ENCODE measurements at regions not wholly inside any gene's neighbourhood (a gene's known extent, or its start where the extent isn't known, plus 50 kb on each side); places are given as distances from the start of the nearest gene placed in this dataset.

- no peak for DNase-seq
These were observed 94.6 kb upstream of the SGCD start for GRCh38 chr5:156232251-156232869.

- no peak for DNase-seq
These were observed 89.6 kb upstream of the SGCD start for GRCh38 chr5:156237361-156237760.

GRCh38 chr5:156239800-156240199 lies 87.2 kb upstream of the SGCD start:
- DNase-seq, result no peak

GRCh38 chr5:156240414-156240813 lies 86.5 kb upstream of the SGCD start:
- DNase-seq, result no peak

GRCh38 chr5:156241266-156241665 lies 85.7 kb upstream of the SGCD start:
- no peak for DNase-seq

GRCh38 chr5:156245895-156246294 lies 81.1 kb upstream of the SGCD start:
- DNase-seq, result no peak

- DNase-seq, result no peak
These were observed 75.9 kb upstream of the SGCD start for GRCh38 chr5:156251076-156251475.

- DNase-seq, result no peak
These were observed 73.8 kb upstream of the SGCD start for GRCh38 chr5:156253130-156253529.

GRCh38 chr5:156254196-156254595 lies 72.8 kb upstream of the SGCD start:
- no peak for DNase-seq

- DNase-seq, result no peak
These were observed 70.3 kb upstream of the SGCD start for GRCh38 chr5:156256642-156257041.

- no peak for DNase-seq
These were observed 68.0 kb upstream of the SGCD start for GRCh38 chr5:156258934-156259333.

GRCh38 chr5:156259618-156260017 lies 67.3 kb upstream of the SGCD start:
- DNase-seq, result no peak

- DNase-seq, result no peak
These were observed 65.6 kb upstream of the SGCD start for GRCh38 chr5:156261275-156261939.

- DNase-seq, result no peak
These were observed 55.4 kb upstream of the SGCD start for GRCh38 chr5:156271569-156271968.

- DNase-seq, result no peak
These were observed 54.8 kb upstream of the SGCD start for GRCh38 chr5:156272139-156272538.

GRCh38 chr5:156273325-156273724 lies 53.6 kb upstream of the SGCD start:
- DNase-seq, result no peak

- DNase-seq, result no peak
These were observed 52.5 kb upstream of the SGCD start for GRCh38 chr5:156274453-156274852.

Data from inflammatory macrophage treated with lipopolysaccharide for 1 hour (primary cell).